OCI-LY1 (cell line): ENCODE measurements at regions not wholly inside any gene's neighbourhood (a gene's known extent, or its start where the extent isn't known, plus 50 kb on each side); places are given as distances from the start of the nearest gene placed in this dataset.
A peak's percentile ranks its signal among the peaks of the same experiment; 100 is the strongest.
"Not testable (repeated sequence)": the region's sequence is repeated elsewhere in the genome, so short reads cannot be mapped to it uniquely, and the experiment has no call there.

Experiments
- H2AFZ ChIP-seq: fragments of 200-600 bp; sonication (generic), shearing (Covaris generic); 2 replicates; pipeline ENCODE4 v1.6.0; 2014; ENCODE audit warnings: antibody characterized with exemption, mild to moderate bottlenecking, low read length
- H3F3A ChIP-seq: fragments of 200-600 bp; sonication (generic), shearing (Covaris generic); 2 replicates; pipeline ENCODE4 v1.6.0; 2014; ENCODE audit warnings: mild to moderate bottlenecking, antibody characterized with exemption, low read length, moderate library complexity; ENCODE audit not compliant: insufficient read depth
- H3K27ac ChIP-seq: fragments of 200-600 bp; sonication (generic); 2 replicates; pipeline ENCODE4 v1.5.1; 2014; ENCODE audit warnings: low read length, mixed run types, mild to moderate bottlenecking, low read depth; ENCODE audit not compliant: poor library complexity, severe bottlenecking
- H3K27me3 ChIP-seq: fragments of 200-600 bp; sonication (generic); 2 replicates; pipeline ENCODE4 v1.6.0; 2014; ENCODE audit warnings: antibody characterized with exemption, mild to moderate bottlenecking, low read length, moderate library complexity; ENCODE audit not compliant: insufficient read depth
- H3K36me3 ChIP-seq: fragments of 200-600 bp; sonication (generic); 2 replicates; pipeline ENCODE4 v1.6.1; 2014; ENCODE audit warnings: mild to moderate bottlenecking, antibody characterized with exemption, low read length, moderate library complexity, mixed read lengths; ENCODE audit not compliant: insufficient read depth
- H3K4me1 ChIP-seq: fragments of 200-600 bp; sonication (generic); 2 replicates; pipeline ENCODE4 v1.5.1; 2014; ENCODE audit warnings: mild to moderate bottlenecking, low read length, moderate library complexity; ENCODE audit not compliant: insufficient read depth, severe bottlenecking
- H3K4me2 ChIP-seq: fragments of 200-600 bp; sonication (generic), shearing (Covaris generic); 2 replicates; pipeline ENCODE4 v1.6.1; 2014; ENCODE audit warnings: low read length
- H3K4me3 ChIP-seq: fragments of 200-600 bp; sonication (generic); 2 replicates; pipeline ENCODE4 v1.5.1; 2014; ENCODE audit warnings: low read length, low read depth, mild to moderate bottlenecking, mixed read lengths; ENCODE audit not compliant: poor library complexity, severe bottlenecking
- H3K79me2 ChIP-seq: fragments of 200-600 bp; shearing (Covaris generic); 2 replicates; pipeline ENCODE4 v1.6.1; 2016; ENCODE audit warnings: mixed run types, low read length, mixed read lengths; ENCODE audit not compliant: insufficient read depth
- H3K9ac ChIP-seq: fragments of 200-600 bp; sonication (generic), shearing (Covaris generic); 2 replicates; pipeline ENCODE4 v1.6.1; 2014; ENCODE audit warnings: mild to moderate bottlenecking, low read length, mixed read lengths
- H3K9me2 ChIP-seq: fragments of 200-600 bp; sonication (generic), shearing (Covaris generic); 2 replicates; pipeline ENCODE4 v1.6.1; 2014; ENCODE audit warnings: low read depth, mild to moderate bottlenecking, low read length, mixed read lengths
- H3K9me3 ChIP-seq: fragments of 200-600 bp; shearing (Covaris generic); 2 replicates; pipeline ENCODE4 v1.6.1; 2014; ENCODE audit warnings: low read length, mixed read lengths
- H4K20me1 ChIP-seq: fragments of 200-600 bp; sonication (generic), shearing (Covaris generic); 2 replicates; pipeline ENCODE4 v1.6.0; 2016; ENCODE audit warnings: mild to moderate bottlenecking, low read length; ENCODE audit not compliant: insufficient read depth
- EZH2 ChIP-seq: fragments of 200-600 bp; sonication (generic), shearing (Covaris generic); IDR thresholded peaks from 2 replicates; pipeline ENCODE4 v1.8.0; 2017; ENCODE audit warnings: borderline replicate concordance, mixed run types, mild to moderate bottlenecking, antibody characterized with exemption, low read length, moderate library complexity, mixed read lengths
- TF ChIP-seq, protein P1 (sequence below): fragments of 200-600 bp; sonication (generic), shearing (Covaris generic); IDR thresholded peaks from 2 replicates; pipeline ENCODE4 v1.5.1; 2017; ENCODE audit warnings: mild to moderate bottlenecking, antibody characterized with exemption, low read length, moderate library complexity, mixed read lengths

DNA sequence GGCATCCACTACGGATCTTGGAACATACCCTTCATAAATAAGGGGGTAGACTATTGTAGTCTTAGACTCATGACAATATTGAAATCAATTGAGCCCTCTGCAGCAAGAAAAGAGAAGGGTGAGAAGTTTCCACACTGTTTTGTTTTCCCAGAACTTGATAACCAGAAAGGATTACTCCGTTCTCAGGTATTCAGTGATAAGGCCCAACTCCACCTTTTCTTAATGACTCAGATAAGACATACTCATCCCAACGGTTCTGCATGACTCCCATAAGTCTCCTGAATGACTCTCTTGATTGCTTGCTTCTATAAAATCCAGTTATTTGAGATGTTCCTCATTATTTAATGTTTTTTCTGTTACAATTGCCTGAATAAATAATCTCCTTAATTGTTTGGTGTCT, 111.7 kb downstream of the PABPC4L start:
- H2AFZ ChIP-seq = no peak overlapping the region
- H3K4me1 ChIP-seq = no peaks in the 10 kb centered on the region
- no peaks in the 10 kb centered on the region for H3K36me3 ChIP-seq
- no peak for TF ChIP-seq EZH2
- TF ChIP-seq, protein P1, sequence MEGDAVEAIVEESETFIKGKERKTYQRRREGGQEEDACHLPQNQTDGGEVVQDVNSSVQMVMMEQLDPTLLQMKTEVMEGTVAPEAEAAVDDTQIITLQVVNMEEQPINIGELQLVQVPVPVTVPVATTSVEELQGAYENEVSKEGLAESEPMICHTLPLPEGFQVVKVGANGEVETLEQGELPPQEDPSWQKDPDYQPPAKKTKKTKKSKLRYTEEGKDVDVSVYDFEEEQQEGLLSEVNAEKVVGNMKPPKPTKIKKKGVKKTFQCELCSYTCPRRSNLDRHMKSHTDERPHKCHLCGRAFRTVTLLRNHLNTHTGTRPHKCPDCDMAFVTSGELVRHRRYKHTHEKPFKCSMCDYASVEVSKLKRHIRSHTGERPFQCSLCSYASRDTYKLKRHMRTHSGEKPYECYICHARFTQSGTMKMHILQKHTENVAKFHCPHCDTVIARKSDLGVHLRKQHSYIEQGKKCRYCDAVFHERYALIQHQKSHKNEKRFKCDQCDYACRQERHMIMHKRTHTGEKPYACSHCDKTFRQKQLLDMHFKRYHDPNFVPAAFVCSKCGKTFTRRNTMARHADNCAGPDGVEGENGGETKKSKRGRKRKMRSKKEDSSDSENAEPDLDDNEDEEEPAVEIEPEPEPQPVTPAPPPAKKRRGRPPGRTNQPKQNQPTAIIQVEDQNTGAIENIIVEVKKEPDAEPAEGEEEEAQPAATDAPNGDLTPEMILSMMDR = no peak
- H3K27me3 ChIP-seq = no peaks in the 10 kb centered on the region
- H3K27ac ChIP-seq = no peak overlapping the region
- no peaks in the 10 kb centered on the region for H4K20me1 ChIP-seq
- no peak overlapping the region for H3K9ac ChIP-seq
- H3K4me3 ChIP-seq = no peak overlapping the region
- no peaks in the 10 kb centered on the region for H3K9me2 ChIP-seq
- H3K4me2 ChIP-seq = no peak overlapping the region
- H3K9me3 ChIP-seq = no peaks in the 10 kb centered on the region
- H3K79me2 ChIP-seq = no peaks in the 10 kb centered on the region
- peaks cover 2% of the 10 kb centered on the region; the same call in 1 of the 2 replicates for H3F3A ChIP-seq

DNA sequence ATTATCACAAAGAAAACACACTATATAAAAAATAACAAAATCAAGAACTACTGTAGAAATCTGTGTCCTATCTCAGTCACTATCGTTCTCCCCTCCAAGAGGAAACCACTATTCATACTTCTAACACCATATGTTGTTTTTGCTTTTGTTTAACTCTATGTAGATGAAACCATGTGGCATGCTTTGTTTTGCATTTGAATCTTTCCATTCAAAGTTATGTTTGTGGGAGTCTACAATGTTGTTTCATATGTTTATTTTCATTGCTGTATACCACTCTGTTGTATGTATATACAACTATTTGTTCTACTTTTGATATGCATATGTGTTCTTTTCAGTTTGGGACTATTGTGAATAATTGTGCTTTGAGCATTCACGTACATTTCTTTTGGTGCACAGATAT, 116.1 kb downstream of the PABPC4L start:
- H3K9ac ChIP-seq = no peak overlapping the region
- H3K27ac ChIP-seq = no peak overlapping the region
- H3K4me2 ChIP-seq = no peak overlapping the region
- H3K4me3 ChIP-seq = no peak overlapping the region
- TF ChIP-seq, protein P1 = no peak
- no peak for TF ChIP-seq EZH2
- no peaks in the 10 kb centered on the region for H3K79me2 ChIP-seq
- H3K9me2 ChIP-seq = no peaks in the 10 kb centered on the region
- no peaks in the 10 kb centered on the region for H3K36me3 ChIP-seq
- H3K9me3 ChIP-seq = no peaks in the 10 kb centered on the region
- H3K27me3 ChIP-seq = no peaks in the 10 kb centered on the region
- no peaks in the 10 kb centered on the region for H3F3A ChIP-seq
- H4K20me1 ChIP-seq = no peaks in the 10 kb centered on the region
- H2AFZ ChIP-seq = no peak overlapping the region
- no peaks in the 10 kb centered on the region for H3K4me1 ChIP-seq

DNA sequence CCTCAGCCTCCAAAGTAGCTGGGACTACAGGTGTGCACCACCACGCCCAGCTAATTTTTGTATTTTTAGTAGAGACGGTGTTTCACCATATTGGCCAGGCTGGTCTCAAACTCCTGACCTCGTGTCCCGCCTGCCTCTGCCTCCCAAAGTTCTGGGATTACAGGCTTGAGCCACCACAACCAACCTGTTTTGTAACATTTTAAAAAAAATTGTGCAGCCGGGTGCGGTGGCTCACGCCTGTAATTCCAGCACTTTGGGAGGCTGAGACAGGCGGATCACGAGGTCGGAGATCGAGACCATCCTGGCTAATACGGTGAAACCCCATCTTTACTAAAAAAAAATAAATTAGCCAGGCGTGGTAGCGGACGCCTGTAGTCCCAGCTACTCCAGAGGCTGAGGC, 122.5 kb downstream of the PABPC4L start:
- H3K4me1 ChIP-seq, H3K9me2 ChIP-seq, H3K27me3 ChIP-seq, H4K20me1 ChIP-seq, H3K79me2 ChIP-seq, H3K36me3 ChIP-seq, H3K9ac ChIP-seq, H3F3A ChIP-seq, H3K27ac ChIP-seq, H3K9me3 ChIP-seq, H2AFZ ChIP-seq, H3K4me2 ChIP-seq, H3K4me3 ChIP-seq: not testable (repeated sequence)

DNA sequence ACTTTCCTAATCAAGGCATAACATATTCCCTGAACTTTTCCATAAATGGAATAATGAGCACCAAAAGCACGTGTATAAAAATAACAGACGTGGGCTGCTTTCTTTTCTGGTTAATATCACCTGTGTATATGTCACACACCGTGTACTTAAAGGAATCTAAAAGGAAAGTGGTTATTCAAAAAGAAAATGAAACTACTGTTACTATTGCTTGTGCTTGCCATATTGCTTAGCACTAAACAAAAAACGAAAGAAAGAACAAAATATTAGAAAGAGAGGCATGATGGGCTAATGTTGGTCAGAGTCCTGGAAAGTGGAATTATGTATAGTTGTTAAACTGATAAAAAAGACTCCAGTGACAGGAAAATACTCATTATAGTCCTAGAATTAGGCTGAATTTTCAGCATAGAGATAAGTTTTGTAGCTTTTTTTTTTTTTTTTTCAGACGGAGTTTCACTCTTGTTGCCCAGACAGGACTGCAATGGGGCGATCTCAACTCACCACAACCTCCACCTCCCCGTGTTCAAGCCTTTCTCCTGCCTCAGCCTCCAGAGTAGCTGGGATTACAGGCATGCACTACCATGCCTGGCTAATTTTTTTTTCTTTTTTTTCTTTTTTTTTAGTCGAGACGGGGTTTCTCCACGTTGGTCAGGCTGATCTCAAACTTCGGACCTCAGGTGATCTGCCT, 123.2 kb downstream of the PABPC4L start:
- no peaks in the 10 kb centered on the region for H3K36me3 ChIP-seq
- H4K20me1 ChIP-seq = no peaks in the 10 kb centered on the region
- H3K27me3 ChIP-seq = no peaks in the 10 kb centered on the region
- H3K9me2 ChIP-seq = no peaks in the 10 kb centered on the region
- H3K4me1 ChIP-seq = peaks cover 9% of the 10 kb centered on the region
- H3K79me2 ChIP-seq = no peaks in the 10 kb centered on the region
- TF ChIP-seq, protein P1 = no peak
- no peak overlapping the region for H3K27ac ChIP-seq
- H3F3A ChIP-seq = no peaks in the 10 kb centered on the region
- H3K9ac ChIP-seq = no peak overlapping the region
- H3K9me3 ChIP-seq = no peaks in the 10 kb centered on the region; the same call in 1 of the 2 replicates
- H3K4me3 ChIP-seq = peak overlapping the region; percentile 37
- H3K4me2 ChIP-seq = peak overlapping the region; percentile 63
- H2AFZ ChIP-seq = peak overlapping the region; percentile 94
